ACHN (cell line): ENCODE measurements at regions not wholly inside any gene's neighbourhood (a gene's known extent, or its start where the extent isn't known, plus 50 kb on each side); places are given as distances from the start of the nearest gene placed in this dataset.

Experiments
- DNase-seq: peaks from one replicate; pipeline ENCODE4 v3.0.0-alpha.2; 2015
- in situ Hi-C: cut with HindIII; loops from 2 replicates; pipeline ENCODE4 v1.10.0; 2017; ENCODE audit warnings: low sequenced_read_pairs, low pct_ligation_motif_present, low pct_unique_long_range_greater_than_20kb

DNA sequence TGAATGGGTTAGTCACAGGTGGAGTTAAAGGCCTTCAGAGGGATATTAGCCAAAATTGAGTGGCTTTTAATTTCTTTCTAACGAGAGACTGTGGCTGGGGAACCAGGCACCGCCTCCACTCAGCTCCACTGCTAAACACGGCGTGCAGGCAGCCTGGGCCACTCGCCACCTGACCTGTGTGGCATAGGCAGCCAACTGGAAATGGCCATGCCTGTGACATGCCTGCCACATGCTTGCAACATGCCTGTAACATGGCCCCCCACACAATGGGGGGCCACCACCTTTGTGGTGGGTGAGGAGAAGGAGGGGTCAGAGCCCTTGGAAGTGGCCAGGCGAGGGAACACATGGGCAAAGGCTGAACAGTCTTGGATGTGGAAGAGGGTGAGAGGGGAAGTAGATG lies 60.1 kb upstream of the PAX2 start:
- in situ Hi-C loops = no loop called here
- DNase-seq = no peak

DNA sequence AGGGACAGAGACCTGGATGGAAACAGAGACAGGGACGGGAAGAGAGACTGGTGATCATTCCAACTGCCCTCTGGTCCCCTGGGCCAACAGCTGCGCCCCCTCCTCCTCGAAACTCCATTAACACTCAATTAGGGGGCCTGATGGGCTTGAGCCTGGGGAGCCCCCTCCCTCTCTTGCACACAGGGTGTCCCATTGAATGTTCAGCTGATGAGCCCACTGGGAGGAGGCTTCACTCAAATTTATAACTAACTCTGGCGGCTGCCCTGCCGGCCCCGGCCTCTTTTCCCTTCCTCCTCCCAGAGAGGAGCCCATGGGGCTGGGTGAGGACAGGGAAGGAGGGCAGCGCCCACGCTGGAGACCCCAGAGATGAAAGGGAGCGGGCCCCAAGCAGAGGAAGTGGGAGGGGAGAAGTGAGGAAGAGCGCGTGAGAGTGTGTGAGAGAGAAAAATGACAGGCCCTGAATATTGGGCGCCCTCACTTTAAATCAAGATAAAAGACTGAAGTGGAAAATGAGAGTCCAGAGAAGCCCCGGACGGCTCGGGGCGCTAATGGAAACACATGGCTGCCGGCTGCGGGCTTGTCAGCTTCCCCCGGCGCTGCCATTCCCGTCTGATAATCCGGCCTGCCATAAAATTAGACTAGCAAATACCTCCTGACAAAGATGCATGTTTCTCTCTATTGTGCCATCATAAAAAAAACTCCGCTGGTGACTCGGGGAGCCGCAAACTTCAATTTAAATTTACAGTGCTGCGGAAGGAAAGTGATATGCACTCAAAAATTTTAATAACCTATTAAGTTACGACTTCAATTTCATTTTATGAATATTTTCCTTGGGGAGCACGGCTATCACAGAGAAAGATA lies 58.0 kb upstream of the PAX2 start:
- in situ Hi-C loops = no loop called here
- DNase-seq = no peak

- DNase-seq = no peak
- in situ Hi-C loops = no loop called here
Measured at GRCh38 chr10:100688201-100688600, 57.2 kb upstream of the PAX2 start.

DNA sequence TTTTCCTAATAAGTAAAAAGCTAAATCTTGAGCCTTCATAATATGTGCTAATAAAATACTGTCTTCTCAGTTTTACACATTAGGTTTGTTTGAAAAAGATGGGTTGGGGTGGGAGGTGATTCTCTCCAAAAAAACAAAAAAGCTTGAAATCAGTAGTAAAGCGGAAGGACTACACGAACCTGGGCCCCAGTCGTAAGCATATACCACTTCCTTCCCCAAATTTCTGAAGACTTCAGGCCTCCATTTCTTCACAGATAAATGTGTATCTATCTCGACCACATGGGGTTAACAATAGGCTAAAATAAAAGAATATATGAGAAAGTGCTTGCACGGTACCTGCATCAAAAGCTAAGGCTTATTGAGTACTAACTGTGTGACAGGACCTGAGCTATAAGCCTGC lies 51.6 kb upstream of the PAX2 start:
- DNase-seq = no peak
- in situ Hi-C loops = no loop called here
